ENCODE measurements at regions not wholly inside any gene's neighbourhood (a gene's known extent, or its start where the extent isn't known, plus 50 kb on each side); places are given as distances from the start of the nearest gene placed in this dataset.

DNA sequence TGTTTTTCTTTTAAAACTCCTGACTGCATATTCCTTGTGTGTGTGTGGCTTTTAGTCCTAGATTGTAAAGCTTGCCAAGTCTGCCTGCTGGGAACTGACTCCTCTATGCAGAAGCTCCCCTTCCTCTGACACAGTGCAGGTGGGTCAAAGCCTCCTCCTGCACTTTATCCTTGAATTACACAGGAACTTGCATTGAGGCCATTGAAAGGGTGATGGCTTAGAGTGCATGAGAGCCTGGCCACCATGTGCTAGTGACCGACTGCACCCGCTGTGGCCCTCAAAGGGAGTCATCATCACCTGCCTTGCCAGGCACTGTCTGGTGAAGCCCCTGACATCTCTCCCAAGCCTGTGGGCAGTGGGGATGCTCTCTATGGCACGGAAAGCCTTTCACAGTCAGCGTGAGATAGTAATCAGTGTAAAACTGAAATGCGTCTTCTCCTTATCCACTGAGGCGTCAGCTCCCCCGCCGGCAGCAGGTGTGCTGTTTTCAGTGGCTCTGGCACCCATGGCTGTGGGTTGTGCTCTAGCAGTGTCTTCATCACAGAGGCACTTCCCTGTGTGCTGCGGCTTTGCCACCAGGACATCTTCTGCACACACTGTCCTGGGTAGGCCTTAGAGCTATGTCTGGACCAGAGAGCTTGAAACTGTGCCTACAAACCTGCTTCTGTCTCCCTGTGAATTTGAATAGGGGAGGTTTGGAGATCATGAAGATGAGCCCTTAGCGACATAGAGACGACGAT, 87.9 kb downstream of the THBS2 start:
- ATAC-seq (no peak), DNase-seq (no peak)
- no peak overlapping the region for H3K27ac ChIP-seq
- intact Hi-C loops (cut with DNase I), result no loop called here
- TF ChIP-seq, protein P1, sequence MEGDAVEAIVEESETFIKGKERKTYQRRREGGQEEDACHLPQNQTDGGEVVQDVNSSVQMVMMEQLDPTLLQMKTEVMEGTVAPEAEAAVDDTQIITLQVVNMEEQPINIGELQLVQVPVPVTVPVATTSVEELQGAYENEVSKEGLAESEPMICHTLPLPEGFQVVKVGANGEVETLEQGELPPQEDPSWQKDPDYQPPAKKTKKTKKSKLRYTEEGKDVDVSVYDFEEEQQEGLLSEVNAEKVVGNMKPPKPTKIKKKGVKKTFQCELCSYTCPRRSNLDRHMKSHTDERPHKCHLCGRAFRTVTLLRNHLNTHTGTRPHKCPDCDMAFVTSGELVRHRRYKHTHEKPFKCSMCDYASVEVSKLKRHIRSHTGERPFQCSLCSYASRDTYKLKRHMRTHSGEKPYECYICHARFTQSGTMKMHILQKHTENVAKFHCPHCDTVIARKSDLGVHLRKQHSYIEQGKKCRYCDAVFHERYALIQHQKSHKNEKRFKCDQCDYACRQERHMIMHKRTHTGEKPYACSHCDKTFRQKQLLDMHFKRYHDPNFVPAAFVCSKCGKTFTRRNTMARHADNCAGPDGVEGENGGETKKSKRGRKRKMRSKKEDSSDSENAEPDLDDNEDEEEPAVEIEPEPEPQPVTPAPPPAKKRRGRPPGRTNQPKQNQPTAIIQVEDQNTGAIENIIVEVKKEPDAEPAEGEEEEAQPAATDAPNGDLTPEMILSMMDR (IDR thresholded peaks at IDR 0.05), result no peak
- H3K4me3 ChIP-seq, result no peak overlapping the region
- H3K27me3 ChIP-seq, result no peaks in the 10 kb centered on the region
- no peaks in the 10 kb centered on the region for H3K36me3 ChIP-seq
- H3K4me1 ChIP-seq, result peaks cover 0 to 2% of the 10 kb centered on the region in 2 donors
- H3K9me3 ChIP-seq, result no peaks in the 10 kb centered on the region

GRCh38 chr6:169164986-169165385, 88.7 kb downstream of the THBS2 start:
- TF ChIP-seq, protein P1 (IDR thresholded peaks at IDR 0.05), result no peak
- no peaks in the 10 kb centered on the region for H3K27me3 ChIP-seq
- no peaks in the 10 kb centered on the region for H3K36me3 ChIP-seq
- no peak overlapping the region for H3K27ac ChIP-seq
- peaks cover 0 to 2% of the 10 kb centered on the region in 2 donors for H3K4me1 ChIP-seq
- DNase-seq, result no peak
- no peak overlapping the region for H3K4me3 ChIP-seq
- ATAC-seq, result no peak
- intact Hi-C loops (cut with DNase I), result no loop called here
- H3K9me3 ChIP-seq, result no peaks in the 10 kb centered on the region

DNA sequence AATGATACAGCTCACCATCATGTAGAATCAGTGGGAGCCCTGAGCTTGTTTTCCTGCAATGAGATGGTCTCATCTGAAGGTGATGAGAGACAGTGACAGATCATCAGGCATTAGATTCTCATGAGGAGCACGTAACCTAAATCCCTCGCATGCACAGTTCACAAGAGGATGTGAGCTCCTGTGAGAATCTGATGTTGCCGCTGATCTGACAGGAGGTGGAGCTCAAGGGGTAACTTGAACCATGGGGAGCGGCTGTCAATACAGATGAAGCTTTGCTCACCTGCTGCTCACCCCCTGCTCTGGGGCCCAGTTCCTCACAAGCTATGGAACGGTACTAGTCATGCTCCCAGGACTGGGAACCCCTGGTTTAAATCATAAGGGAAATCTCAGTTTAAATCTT, 89.2 kb downstream of the THBS2 start:
- intact Hi-C loops (cut with DNase I), result no loop called here

DNA sequence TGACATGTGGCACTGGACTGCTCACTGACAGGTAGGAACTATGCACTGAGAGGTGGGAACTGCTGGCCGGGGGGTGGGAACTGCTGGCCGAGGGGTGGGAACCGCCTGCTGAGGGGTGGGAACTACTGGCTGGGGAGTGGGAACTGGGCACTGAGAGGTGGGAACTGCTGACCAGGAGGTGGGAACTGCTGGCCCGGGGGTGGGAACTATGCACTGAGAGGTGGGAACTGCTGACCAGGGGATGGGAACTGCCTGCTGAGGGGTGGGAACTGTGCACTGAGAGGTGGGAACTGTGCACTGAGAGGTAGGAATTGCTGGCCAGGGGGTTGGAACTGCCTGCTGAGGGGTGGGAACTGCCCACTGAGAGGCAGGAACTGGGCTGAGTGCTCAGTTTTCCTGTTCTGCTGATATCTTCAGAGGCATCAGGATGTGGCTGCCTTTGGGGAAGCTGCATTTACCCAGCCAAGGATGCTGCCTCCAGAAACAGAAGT, 90.2 kb downstream of the THBS2 start:
- intact Hi-C loops (cut with DNase I), result no loop called here
- peak overlapping the region; percentile 53 to 66 for H3K27ac ChIP-seq
- TF ChIP-seq, protein P1 (IDR thresholded peaks at IDR 0.05), result no peak
- DNase-seq, result peak in 1 of 4 donors; percentile 47
- no peaks in the 10 kb centered on the region for H3K36me3 ChIP-seq
- peak; percentile 6 for ATAC-seq
- H3K9me3 ChIP-seq, result no peaks in the 10 kb centered on the region
- H3K27me3 ChIP-seq, result no peaks in the 10 kb centered on the region
- H3K4me1 ChIP-seq, result peaks cover 0 to 2% of the 10 kb centered on the region in 2 donors
- no peak overlapping the region for H3K4me3 ChIP-seq

More for the DNA sequence above, 89.2 kb downstream of the THBS2 start:
- TF ChIP-seq, protein P1 (IDR thresholded peaks at IDR 0.05), result no peak
- peaks cover 0 to 2% of the 10 kb centered on the region in 2 donors for H3K4me1 ChIP-seq
- ATAC-seq, result no peak
- no peaks in the 10 kb centered on the region for H3K36me3 ChIP-seq
- no peak overlapping the region for H3K27ac ChIP-seq
- no peak overlapping the region for H3K4me3 ChIP-seq
- H3K9me3 ChIP-seq, result no peaks in the 10 kb centered on the region
- no peak for DNase-seq
- no peaks in the 10 kb centered on the region for H3K27me3 ChIP-seq

DNA sequence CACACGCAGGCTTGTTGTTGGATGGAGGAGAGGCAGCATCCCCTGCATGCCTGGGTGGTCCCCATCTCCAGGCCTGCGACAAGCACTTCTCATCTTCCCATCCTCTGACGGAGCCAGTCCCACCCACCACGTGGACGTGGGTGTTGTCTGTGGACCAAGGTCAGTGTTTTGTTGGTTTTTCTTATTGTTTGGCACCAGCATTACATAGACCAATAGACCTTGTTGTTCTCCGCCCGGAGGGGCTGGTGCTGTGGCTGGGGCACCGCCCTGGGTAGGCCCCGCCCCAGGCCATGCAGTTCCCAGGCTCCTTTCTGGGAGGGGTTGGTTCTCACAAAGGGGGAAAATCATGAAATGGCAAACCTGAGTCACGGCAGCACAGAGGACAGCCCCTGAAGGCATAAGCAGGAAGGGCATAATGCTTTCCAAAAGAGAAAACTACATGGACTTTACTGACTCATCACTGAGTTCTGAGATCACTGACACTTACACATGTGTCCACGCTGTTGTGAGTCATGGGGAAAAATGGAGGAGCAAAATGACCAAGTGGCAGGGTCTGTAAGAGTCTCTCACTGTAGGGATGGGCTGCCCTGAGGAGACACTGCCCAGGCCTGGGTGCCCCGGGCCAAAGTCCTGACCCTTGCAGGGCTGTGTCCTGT, 90.8 kb downstream of the THBS2 start:
- Histone ChIP-seq H3K4me1 (no peaks in the 10 kb centered on the region), H3K36me3 (no peaks in the 10 kb centered on the region), H3K27me3 (no peaks in the 10 kb centered on the region), H3K9me3 (no peaks in the 10 kb centered on the region), H3K4me3 (no peak overlapping the region), H3K27ac (peak overlapping the region; percentile 53 to 66)
- TF ChIP-seq, protein P1 (IDR thresholded peaks at IDR 0.05), result no peak
- DNase-seq (peak in 1 of 4 donors; percentile 55), ATAC-seq (peak; percentile 59)
- intact Hi-C loops (cut with DNase I), result no loop called here
